ENCODE measurements at regions not wholly inside any gene's neighbourhood (a gene's known extent, or its start where the extent isn't known, plus 50 kb on each side); places are given as distances from the start of the nearest gene placed in this dataset.

- no peaks in the 10 kb centered on the region for H3K36me3 ChIP-seq
- H3K4me1 ChIP-seq: no peaks in the 10 kb centered on the region
- H3K9me3 ChIP-seq: no peaks in the 10 kb centered on the region
- H3K27me3 ChIP-seq: no peaks in the 10 kb centered on the region
- WGBS, 2 donors: 94 to 97% methylated on average over 7 of the region's 7 CpGs
- no peak overlapping the region for H3K27ac ChIP-seq
- no peak overlapping the region for H3K4me3 ChIP-seq
- TF ChIP-seq CTCF (IDR thresholded peaks at IDR 0.05) (no peak), POLR2A (IDR thresholded peaks at IDR 0.05) (no peak), EP300 (IDR thresholded peaks at IDR 0.05) (no peak)
- DNase-seq (ENCODE audit: low spot score in 2 of 2): no peak
Observed at GRCh38 chr3:59138966-59139365, 89.1 kb upstream of the CFAP20DC start.

- no peak for TF ChIP-seq POLR2A (IDR thresholded peaks at IDR 0.05)
- TF ChIP-seq EP300 (IDR thresholded peaks at IDR 0.05): no peak
- TF ChIP-seq CTCF (IDR thresholded peaks at IDR 0.05): no peak
- no peak overlapping the region for H3K4me3 ChIP-seq
- H3K27me3 ChIP-seq: no peaks in the 10 kb centered on the region
- whole genome bisulfite sequencing, 2 donors: 93 to 94% methylated on average over 1 of the region's 1 CpG
- no peaks in the 10 kb centered on the region for H3K4me1 ChIP-seq
- no peaks in the 10 kb centered on the region for H3K36me3 ChIP-seq
- no peaks in the 10 kb centered on the region for H3K9me3 ChIP-seq
- H3K27ac ChIP-seq: no peak overlapping the region
- no peak for DNase-seq (ENCODE audit: low spot score in 2 of 2)
Observed at GRCh38 chr3:59137415-59137814, 87.6 kb upstream of the CFAP20DC start.

- Histone ChIP-seq H3K4me1 (peaks cover 0 to 5% (median 0%) of the 10 kb centered on the region in 4 donors), H3K36me3 (no peaks in the 10 kb centered on the region), H3K27me3 (no peaks in the 10 kb centered on the region), H3K9me3 (no peaks in the 10 kb centered on the region), H3K27ac (no peak overlapping the region), H3K4me3 (no peak overlapping the region)
- DNase-seq (ENCODE audit: low spot score in 2 of 2): no peak
- WGBS, 2 donors: 82 to 83% methylated on average over 2 of the region's 2 CpGs
- TF ChIP-seq CTCF (IDR thresholded peaks at IDR 0.05) (no peak), POLR2A (IDR thresholded peaks at IDR 0.05) (no peak), EP300 (IDR thresholded peaks at IDR 0.05) (no peak)
Observed at GRCh38 chr3:59136081-59136480, 86.3 kb upstream of the CFAP20DC start.

- Histone ChIP-seq H3K36me3 (no peaks in the 10 kb centered on the region), H3K4me1 (peaks cover 0 to 6% (median 0%) of the 10 kb centered on the region in 4 donors), H3K27me3 (no peaks in the 10 kb centered on the region), H3K4me3 (no peak overlapping the region), H3K27ac (no peak overlapping the region), H3K9me3 (no peaks in the 10 kb centered on the region)
- WGBS, 2 donors: 70 to 74% methylated on average over 3 of the region's 3 CpGs
- TF ChIP-seq EP300 (IDR thresholded peaks at IDR 0.05) (peak in 1 of 2 donors; percentile 23), POLR2A (IDR thresholded peaks at IDR 0.05) (no peak), CTCF (IDR thresholded peaks at IDR 0.05) (no peak)
- DNase-seq (ENCODE audit: low spot score in 2 of 2): no peak
Observed at GRCh38 chr3:59135096-59135495, 85.3 kb upstream of the CFAP20DC start.

- H3K9me3 ChIP-seq: no peaks in the 10 kb centered on the region
- no peak overlapping the region for H3K4me3 ChIP-seq
- H3K36me3 ChIP-seq: no peaks in the 10 kb centered on the region
- H3K4me1 ChIP-seq: peaks cover 0 to 6% (median 0%) of the 10 kb centered on the region in 4 donors
- H3K27ac ChIP-seq: no peak overlapping the region
- DNase-seq (ENCODE audit: low spot score in 2 of 2): no peak
- WGBS, 2 donors: 58 to 60% methylated on average over 4 of the region's 4 CpGs
- TF ChIP-seq CTCF (IDR thresholded peaks at IDR 0.05) (no peak), EP300 (IDR thresholded peaks at IDR 0.05) (no peak), POLR2A (IDR thresholded peaks at IDR 0.05) (no peak)
- no peaks in the 10 kb centered on the region for H3K27me3 ChIP-seq
Observed at GRCh38 chr3:59133311-59133710, 83.5 kb upstream of the CFAP20DC start.
